ENCODE measurements at regions not wholly inside any gene's neighbourhood (a gene's known extent, or its start where the extent isn't known, plus 50 kb on each side); places are given as distances from the start of the nearest gene placed in this dataset.

GRCh38 chr5:142481410-142481809, 156.6 kb upstream of the SPRY4 start:
- intact Hi-C loops (cut with micrococcal nuclease) = no loop called here
- H3K27me3 Mint-ChIP-seq (ENCODE audit: low read depth in 3 of 3) = peaks cover 10 to 20% (median 10%) of the 10 kb centered on the region in 3 donors
- Histone ChIP-seq H3K27ac (ENCODE audit: low read depth in 1 of 2, low read length in 2 of 2) (no peak overlapping the region), H3K79me2 (ENCODE audit: insufficient read depth, low read length) (no peaks in the 10 kb centered on the region), H3K4me1 (ENCODE audit: control insufficient read depth in 1 of 2, insufficient read depth in 2 of 2, low read length in 2 of 2) (no peaks in the 10 kb centered on the region), H2AFZ (ENCODE audit: insufficient read depth, low read depth, low read length, poor library complexity, severe bottlenecking) (no peak overlapping the region), H3K27me3 (ENCODE audit: control insufficient read depth in 2 of 2, insufficient read depth in 2 of 2, low read length in 2 of 2) (no peaks in the 10 kb centered on the region), H3K4me2 (replicated peaks; ENCODE audit: extremely low read depth, low read length, poor library complexity, severe bottlenecking) (no peak overlapping the region), H3K9ac (ENCODE audit: insufficient read depth, low read length, poor library complexity, severe bottlenecking) (no peak overlapping the region), H3K9me3 (replicated peaks in 1 of 2; ENCODE audit: control insufficient read depth in 1 of 2, insufficient read depth in 1 of 2, low read length in 2 of 2) (peaks cover 9 to 22% of the 10 kb centered on the region in 2 donors), H3K4me3 (replicated peaks in 1 of 3; ENCODE audit: low read depth in 2 of 3, low read length in 3 of 3) (no peak overlapping the region), H4K20me1 (ENCODE audit: insufficient read depth, low read length) (no peaks in the 10 kb centered on the region), H3K36me3 (replicated peaks in 1 of 2; ENCODE audit: control insufficient read depth in 1 of 2, insufficient read depth in 2 of 2, low read length in 2 of 2) (no peaks in the 10 kb centered on the region)
- peaks cover 10 to 28% (median 15%) of the 10 kb centered on the region in 7 donors for H3K9me3 Mint-ChIP-seq
- H3K27ac Mint-ChIP-seq = no peak overlapping the region
- DNase-seq = no peak
- WGBS (ENCODE audit: insufficient coverage) = 63% methylated on average over 2 of the region's 3 CpGs
- TF ChIP-seq, protein P1, sequence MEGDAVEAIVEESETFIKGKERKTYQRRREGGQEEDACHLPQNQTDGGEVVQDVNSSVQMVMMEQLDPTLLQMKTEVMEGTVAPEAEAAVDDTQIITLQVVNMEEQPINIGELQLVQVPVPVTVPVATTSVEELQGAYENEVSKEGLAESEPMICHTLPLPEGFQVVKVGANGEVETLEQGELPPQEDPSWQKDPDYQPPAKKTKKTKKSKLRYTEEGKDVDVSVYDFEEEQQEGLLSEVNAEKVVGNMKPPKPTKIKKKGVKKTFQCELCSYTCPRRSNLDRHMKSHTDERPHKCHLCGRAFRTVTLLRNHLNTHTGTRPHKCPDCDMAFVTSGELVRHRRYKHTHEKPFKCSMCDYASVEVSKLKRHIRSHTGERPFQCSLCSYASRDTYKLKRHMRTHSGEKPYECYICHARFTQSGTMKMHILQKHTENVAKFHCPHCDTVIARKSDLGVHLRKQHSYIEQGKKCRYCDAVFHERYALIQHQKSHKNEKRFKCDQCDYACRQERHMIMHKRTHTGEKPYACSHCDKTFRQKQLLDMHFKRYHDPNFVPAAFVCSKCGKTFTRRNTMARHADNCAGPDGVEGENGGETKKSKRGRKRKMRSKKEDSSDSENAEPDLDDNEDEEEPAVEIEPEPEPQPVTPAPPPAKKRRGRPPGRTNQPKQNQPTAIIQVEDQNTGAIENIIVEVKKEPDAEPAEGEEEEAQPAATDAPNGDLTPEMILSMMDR (IDR thresholded peaks at IDR 0.05) = no peak
- H3K4me3 Mint-ChIP-seq = no peak overlapping the region
- H3K36me3 Mint-ChIP-seq = no peaks in the 10 kb centered on the region
- H3K4me1 Mint-ChIP-seq = no peaks in the 10 kb centered on the region

GRCh38 chr5:142479854-142480519, 155.2 kb upstream of the SPRY4 start:
- intact Hi-C loops (cut with micrococcal nuclease) = no loop called here
- no peaks in the 10 kb centered on the region for H3K4me1 Mint-ChIP-seq
- Histone ChIP-seq H3K9ac (ENCODE audit: insufficient read depth, low read length, poor library complexity, severe bottlenecking) (no peak overlapping the region), H4K20me1 (ENCODE audit: insufficient read depth, low read length) (no peaks in the 10 kb centered on the region), H3K4me2 (replicated peaks; ENCODE audit: extremely low read depth, low read length, poor library complexity, severe bottlenecking) (no peak overlapping the region), H3K79me2 (ENCODE audit: insufficient read depth, low read length) (no peaks in the 10 kb centered on the region), H2AFZ (ENCODE audit: insufficient read depth, low read depth, low read length, poor library complexity, severe bottlenecking) (no peak overlapping the region), H3K9me3 (replicated peaks in 1 of 2; ENCODE audit: control insufficient read depth in 1 of 2, insufficient read depth in 1 of 2, low read length in 2 of 2) (peaks cover 9 to 18% of the 10 kb centered on the region in 2 donors), H3K4me3 (replicated peaks in 1 of 3; ENCODE audit: low read depth in 2 of 3, low read length in 3 of 3) (no peak overlapping the region), H3K27ac (ENCODE audit: low read depth in 1 of 2, low read length in 2 of 2) (no peak overlapping the region), H3K4me1 (ENCODE audit: control insufficient read depth in 1 of 2, insufficient read depth in 2 of 2, low read length in 2 of 2) (no peaks in the 10 kb centered on the region), H3K27me3 (ENCODE audit: control insufficient read depth in 2 of 2, insufficient read depth in 2 of 2, low read length in 2 of 2) (no peaks in the 10 kb centered on the region), H3K36me3 (replicated peaks in 1 of 2; ENCODE audit: control insufficient read depth in 1 of 2, insufficient read depth in 2 of 2, low read length in 2 of 2) (no peaks in the 10 kb centered on the region)
- TF ChIP-seq, protein P1 (IDR thresholded peaks at IDR 0.05) = no peak
- peaks cover 9 to 18% (median 10%) of the 10 kb centered on the region in 7 donors for H3K9me3 Mint-ChIP-seq
- WGBS (ENCODE audit: insufficient coverage) = 90% methylated on average over 2 of the region's 3 CpGs
- no peaks in the 10 kb centered on the region for H3K36me3 Mint-ChIP-seq
- no peak overlapping the region for H3K27ac Mint-ChIP-seq
- peaks cover 6 to 15% (median 9%) of the 10 kb centered on the region in 3 donors for H3K27me3 Mint-ChIP-seq (ENCODE audit: low read depth in 3 of 3)
- no peak overlapping the region for H3K4me3 Mint-ChIP-seq
- no peak for DNase-seq

Measured in CD14-positive monocyte (primary cell).